ENCODE measurements at regions not wholly inside any gene's neighbourhood (a gene's known extent, or its start where the extent isn't known, plus 50 kb on each side); places are given as distances from the start of the nearest gene placed in this dataset.
A peak's percentile ranks its signal among the peaks of the same experiment; 100 is the strongest.
"Not testable (repeated sequence)": the region's sequence is repeated elsewhere in the genome, so short reads cannot be mapped to it uniquely, and the experiment has no call there.

GRCh38 chr12:82627799-82628198, 58.9 kb upstream of the TMTC2 start:
- DNase-seq (ENCODE audit: low read depth in 2 of 2): peak in 1 of 2 experiments; percentile 7

GRCh38 chr12:82634495-82635258, 52.0 kb upstream of the TMTC2 start:
- DNase-seq (ENCODE audit: low read depth in 2 of 2): not testable (repeated sequence)

GRCh38 chr12:82635263-82635662, 51.4 kb upstream of the TMTC2 start:
- no peak for DNase-seq (ENCODE audit: low read depth in 2 of 2)
